ENCODE measurements at regions not wholly inside any gene's neighbourhood (a gene's known extent, or its start where the extent isn't known, plus 50 kb on each side); places are given as distances from the start of the nearest gene placed in this dataset.
"Not testable (repeated sequence)": the region's sequence is repeated elsewhere in the genome, so short reads cannot be mapped to it uniquely, and the experiment has no call there.

DNA sequence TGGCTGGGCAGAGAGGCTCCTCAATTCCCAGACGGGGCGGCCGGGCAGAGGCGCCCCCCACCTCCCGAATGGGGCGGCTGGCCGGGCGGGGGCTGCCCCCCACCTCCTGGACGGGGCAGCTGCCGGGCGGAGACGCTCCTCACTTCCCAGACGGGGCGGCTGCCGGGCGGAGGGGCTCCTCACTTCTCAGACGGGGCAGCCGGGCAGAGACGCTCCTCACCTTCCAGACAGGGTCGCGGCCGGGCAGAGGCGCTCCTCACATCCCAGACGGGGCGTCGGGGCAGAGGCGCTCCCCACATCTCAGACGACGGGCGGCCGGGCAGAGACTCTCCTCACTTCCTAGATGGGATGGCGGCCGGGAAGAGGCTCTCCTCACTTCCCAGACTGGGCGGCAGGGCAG lies 214.1 kb downstream of the SOX2 start:
- TF ChIP-seq CTCF (conservative IDR thresholded peaks at IDR 0.05; ENCODE audit: low read depth, low read length); EZH2 (IDR thresholded peaks at IDR 0.05; ENCODE audit: borderline replicate concordance, low read depth, low read length, poor library complexity, severe bottlenecking): not testable (repeated sequence)
